GM12892 (cell line): ENCODE measurements at regions not wholly inside any gene's neighbourhood (a gene's known extent, or its start where the extent isn't known, plus 50 kb on each side); places are given as distances from the start of the nearest gene placed in this dataset.

Source experiments
- POLR2AphosphoS5 ChIP-seq: IDR thresholded peaks from 2 replicates; pipeline ENCODE4 v1.6.1; 2011; ENCODE audit warnings: low read depth, low read length, control low read depth
- TAF1 ChIP-seq: IDR thresholded peaks from 2 replicates; pipeline ENCODE4 v1.6.1; 2011; ENCODE audit warnings: low read depth, mild to moderate bottlenecking, control low read depth, low read length, borderline replicate concordance

GRCh38 chr14:98167705-98168104 is 1104.3 kb downstream of the BCL11B start:
- no peak for TF ChIP-seq POLR2AphosphoS5
- TF ChIP-seq TAF1: no peak
